ENCODE measurements at regions not wholly inside any gene's neighbourhood (a gene's known extent, or its start where the extent isn't known, plus 50 kb on each side); places are given as distances from the start of the nearest gene placed in this dataset.

DNA sequence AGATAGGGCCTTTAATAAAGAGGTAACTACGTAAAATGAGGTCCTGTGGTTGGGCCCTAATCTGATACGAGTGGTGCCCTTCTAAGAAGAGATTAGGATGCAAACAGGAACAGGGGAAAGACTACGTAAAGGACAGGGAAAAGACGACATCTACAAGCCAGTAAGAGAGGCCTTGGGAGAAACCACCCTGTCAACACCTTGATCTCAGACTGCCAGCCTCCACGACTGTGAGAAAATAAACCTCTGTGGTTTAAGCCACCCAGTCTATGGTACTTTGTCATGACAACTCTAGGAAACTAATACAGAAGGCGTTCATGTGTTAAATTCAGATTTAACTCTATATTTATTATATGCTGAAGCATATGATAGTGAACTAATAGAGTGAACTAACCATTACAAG, 566.3 kb downstream of the UQCRFS1 start:
- Histone ChIP-seq H3K4me1 (no peaks in the 10 kb centered on the region), H3K27ac (no peak overlapping the region), H3K9me3 (no peaks in the 10 kb centered on the region), H3K36me3 (no peaks in the 10 kb centered on the region), H3K27me3 (no peaks in the 10 kb centered on the region), H3K4me3 (no peak overlapping the region)
- TF ChIP-seq CTCF (IDR thresholded peaks at IDR 0.05) (no peak), POLR2A (IDR thresholded peaks at IDR 0.05) (no peak)
- intact Hi-C loops (cut with DNase I): no loop called here
- ATAC-seq (no peak), DNase-seq (no peak)
- 54% methylated on average over 6 of the region's 6 CpGs for WGBS (ENCODE audit: insufficient coverage, low coverage, low lambda C conversion rate, missing lambda C conversion rate)

- Histone ChIP-seq H3K9me3 (no peaks in the 10 kb centered on the region), H3K4me3 (no peak overlapping the region), H3K27me3 (no peaks in the 10 kb centered on the region), H3K36me3 (no peaks in the 10 kb centered on the region), H3K4me1 (no peaks in the 10 kb centered on the region), H3K27ac (no peak overlapping the region)
- TF ChIP-seq POLR2A (IDR thresholded peaks at IDR 0.05) (no peak), CTCF (IDR thresholded peaks at IDR 0.05) (no peak)
- DNase-seq: no peak
- intact Hi-C loops (cut with DNase I): no loop called here
- 31% methylated on average over 4 of the region's 4 CpGs for WGBS (ENCODE audit: insufficient coverage, low coverage, low lambda C conversion rate, missing lambda C conversion rate)
- no peak for ATAC-seq
Measured at GRCh38 chr19:28644169-28644775, 568.7 kb downstream of the UQCRFS1 start.

DNA sequence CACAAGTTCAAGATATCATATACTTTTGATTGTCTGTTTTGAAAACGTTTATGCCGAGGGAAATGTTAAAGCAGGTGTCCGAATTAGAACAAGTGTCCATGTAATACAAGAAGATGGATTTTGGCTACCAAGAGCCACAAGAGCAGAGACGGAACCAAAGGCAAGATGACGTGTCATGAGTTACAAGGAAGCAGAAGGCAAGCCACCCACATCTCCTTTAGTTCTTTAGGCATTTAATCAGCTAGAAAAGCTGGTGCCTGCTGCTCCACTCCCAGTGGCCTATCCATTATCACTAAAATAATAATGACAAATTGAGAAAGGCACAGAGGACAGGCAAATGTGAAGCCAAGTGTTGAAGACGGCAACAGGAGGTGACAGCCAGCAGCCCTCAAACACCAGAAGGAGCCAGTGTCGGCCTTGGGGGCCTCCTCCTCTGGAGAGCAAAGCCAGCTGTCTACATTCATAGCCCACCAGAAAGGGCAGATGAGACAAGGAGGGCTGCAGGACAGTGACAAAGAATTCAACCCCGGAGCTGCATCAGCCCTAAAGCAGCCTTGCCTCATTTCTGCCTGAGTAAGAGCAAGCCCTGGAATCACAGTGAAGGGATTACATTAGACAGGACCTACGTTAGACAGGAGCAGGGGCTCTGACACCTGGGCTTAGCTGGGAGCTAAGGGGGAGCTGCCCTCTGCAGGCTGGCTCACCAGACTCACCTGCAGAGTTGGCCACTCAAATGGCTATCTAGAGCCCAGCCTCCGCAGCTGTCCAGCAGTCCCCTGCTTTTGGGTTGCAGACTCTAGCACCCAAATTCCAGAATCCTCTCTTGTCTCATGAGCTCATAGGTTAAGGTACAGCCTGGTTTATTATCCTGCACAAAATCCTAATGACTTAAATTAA, 569.9 kb downstream of the UQCRFS1 start:
- H3K36me3 ChIP-seq: no peaks in the 10 kb centered on the region
- ATAC-seq (no peak), DNase-seq (no peak)
- H3K9me3 ChIP-seq: no peaks in the 10 kb centered on the region
- intact Hi-C loops (cut with DNase I): no loop called here
- no peak overlapping the region for H3K27ac ChIP-seq
- H3K4me1 ChIP-seq: no peaks in the 10 kb centered on the region
- TF ChIP-seq CTCF (IDR thresholded peaks at IDR 0.05): no peak
- TF ChIP-seq POLR2A (IDR thresholded peaks at IDR 0.05): no peak
- H3K27me3 ChIP-seq: no peaks in the 10 kb centered on the region
- 54% methylated on average over 8 of the region's 10 CpGs for WGBS (ENCODE audit: insufficient coverage, low coverage, low lambda C conversion rate, missing lambda C conversion rate)
- no peak overlapping the region for H3K4me3 ChIP-seq

- Histone ChIP-seq H3K4me1 (no peaks in the 10 kb centered on the region), H3K4me3 (no peak overlapping the region), H3K27me3 (no peaks in the 10 kb centered on the region), H3K36me3 (no peaks in the 10 kb centered on the region), H3K27ac (no peak overlapping the region), H3K9me3 (no peaks in the 10 kb centered on the region)
- no peak for TF ChIP-seq CTCF (IDR thresholded peaks at IDR 0.05)
- no peak for TF ChIP-seq POLR2A (IDR thresholded peaks at IDR 0.05)
- DNase-seq (no peak), ATAC-seq (no peak)
- intact Hi-C loops (cut with DNase I): no loop called here
- WGBS (ENCODE audit: insufficient coverage, low coverage, low lambda C conversion rate, missing lambda C conversion rate): 60% methylated on average over 4 of the region's 6 CpGs
Measured at GRCh38 chr19:28641395-28641794, 571.6 kb downstream of the UQCRFS1 start.
